Breast epithelium (tissue), 3 donors: ENCODE measurements at regions not wholly inside any gene's neighbourhood (a gene's known extent, or its start where the extent isn't known, plus 50 kb on each side); places are given as distances from the start of the nearest gene placed in this dataset.

Experiments used
- CTCF ChIP-seq, 3 donors: fragments of 450-650 bp; IDR thresholded peaks; one replicate each; pipeline ENCODE4 v1.5.1; 2016 to 2017; ENCODE audit warnings: antibody characterized with exemption in 3 of 3, mild to moderate bottlenecking in 3 of 3, moderate library complexity in 3 of 3
- POLR2A ChIP-seq: fragments of 450-650 bp; IDR thresholded peaks from one replicate; pipeline ENCODE4 v1.6.1; 2016; ENCODE audit warnings: antibody characterized with exemption, mild to moderate bottlenecking, moderate library complexity

- TF ChIP-seq CTCF (IDR thresholded peaks at IDR 0.05) (no peak), POLR2A (no peak)
These were observed 294.2 kb upstream of the PTGER4 start for GRCh38 chr5:40385544-40385943.
